HG02678 (cell line): ENCODE measurements at regions not wholly inside any gene's neighbourhood (a gene's known extent, or its start where the extent isn't known, plus 50 kb on each side); places are given as distances from the start of the nearest gene placed in this dataset.
A peak's percentile ranks its signal among the peaks of the same experiment; 100 is the strongest.

ENCODE experiments used
- ATAC-seq: cut with Tn5 transposase; IDR thresholded peaks from one replicate; pipeline ENCODE4 v1.9.1; 2021; ENCODE audit warnings: mild to moderate bottlenecking, moderate library complexity; ENCODE audit not compliant: unreplicated experiment

DNA sequence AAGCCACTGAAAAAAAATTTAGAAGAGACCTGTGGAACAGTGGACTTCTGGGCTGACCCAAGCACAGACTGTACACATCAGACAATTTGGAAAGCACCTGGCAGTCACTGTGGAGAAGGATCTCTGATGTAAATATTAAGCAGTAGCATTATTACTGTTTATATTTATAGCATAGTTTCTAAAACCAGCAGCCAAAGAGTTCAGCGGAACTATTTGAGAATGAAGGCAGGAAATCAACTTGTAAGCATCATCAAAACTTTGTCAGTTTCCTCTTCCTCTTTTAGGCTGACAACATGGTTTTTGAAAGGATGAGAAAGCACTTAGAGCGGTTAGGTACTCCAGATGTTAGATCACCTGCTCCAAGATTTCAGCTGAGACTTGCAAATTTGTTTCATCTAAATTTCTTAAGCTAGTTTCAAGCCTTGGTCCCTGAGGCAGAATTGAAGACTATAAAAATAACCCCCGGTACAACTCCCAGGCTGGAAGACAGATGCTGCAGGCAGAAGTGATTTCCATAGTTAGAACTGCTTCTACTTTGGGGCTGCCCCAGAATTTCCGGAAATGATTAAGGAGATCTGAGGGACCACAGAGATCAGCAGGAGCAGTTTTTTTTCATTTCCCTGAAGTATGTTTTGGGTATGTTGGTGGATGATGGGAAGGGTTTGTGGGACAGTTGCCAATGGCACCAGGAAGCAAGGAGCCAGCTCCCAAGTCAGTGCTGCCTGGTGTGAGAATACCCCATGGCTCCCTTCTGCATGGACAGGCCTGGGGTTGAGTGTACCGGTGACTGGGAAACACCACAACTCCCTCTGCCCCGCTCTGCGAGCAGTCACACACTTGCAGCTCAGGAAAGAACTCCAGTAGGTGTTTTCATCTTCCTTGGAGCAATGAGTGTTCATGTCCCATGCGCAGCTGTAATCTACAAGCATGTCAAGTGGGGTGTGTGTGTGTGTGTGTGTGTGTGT lies 354.5 kb downstream of the NUAK1 start:
- peak; percentile 87 for ATAC-seq

DNA sequence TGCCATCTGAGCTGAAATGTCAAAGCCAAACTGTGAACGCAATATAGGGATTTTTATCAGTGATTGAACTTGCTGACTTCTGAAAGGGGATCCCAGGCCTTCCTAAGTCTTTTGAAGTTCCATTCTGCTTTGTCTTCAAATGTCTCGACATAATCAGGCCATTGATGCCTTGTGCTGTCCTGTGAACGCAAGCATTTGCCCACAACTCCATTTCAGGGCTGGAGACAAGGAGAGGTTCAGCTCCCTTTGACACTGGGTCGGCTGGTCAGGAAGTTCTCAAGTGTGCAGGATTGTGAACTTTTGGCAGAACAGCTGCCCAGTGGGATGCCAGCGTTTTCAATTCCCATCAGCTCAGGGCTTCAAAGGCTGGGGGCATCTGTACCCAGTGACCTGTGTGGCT lies 345.3 kb downstream of the NUAK1 start:
- ATAC-seq: no peak

GRCh38 chr12:105798256-105798845 lies 340.4 kb downstream of the NUAK1 start:
- no peak for ATAC-seq

- ATAC-seq: no peak
Observed at GRCh38 chr12:105799103-105799502, 339.7 kb downstream of the NUAK1 start.

DNA sequence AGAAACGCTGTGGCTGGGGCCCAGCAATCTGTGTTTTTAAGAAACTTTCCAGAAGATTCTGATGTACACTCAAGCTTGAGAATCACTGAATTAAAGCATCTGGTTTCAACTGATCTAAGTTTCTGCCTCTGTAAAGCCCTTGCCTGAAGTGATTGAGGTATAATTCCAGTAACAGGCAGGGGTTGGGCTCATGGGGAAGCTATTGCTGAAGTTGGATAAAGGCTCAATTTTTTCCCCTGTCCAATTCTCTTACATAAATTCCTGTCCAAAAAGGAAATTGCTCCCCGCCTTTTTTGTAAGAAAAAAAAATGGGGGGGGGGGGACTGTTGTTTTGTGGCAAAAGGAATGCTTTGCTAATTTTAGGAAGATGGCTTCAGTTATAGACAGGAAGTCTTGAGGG lies 337.4 kb downstream of the NUAK1 start:
- no peak for ATAC-seq

DNA sequence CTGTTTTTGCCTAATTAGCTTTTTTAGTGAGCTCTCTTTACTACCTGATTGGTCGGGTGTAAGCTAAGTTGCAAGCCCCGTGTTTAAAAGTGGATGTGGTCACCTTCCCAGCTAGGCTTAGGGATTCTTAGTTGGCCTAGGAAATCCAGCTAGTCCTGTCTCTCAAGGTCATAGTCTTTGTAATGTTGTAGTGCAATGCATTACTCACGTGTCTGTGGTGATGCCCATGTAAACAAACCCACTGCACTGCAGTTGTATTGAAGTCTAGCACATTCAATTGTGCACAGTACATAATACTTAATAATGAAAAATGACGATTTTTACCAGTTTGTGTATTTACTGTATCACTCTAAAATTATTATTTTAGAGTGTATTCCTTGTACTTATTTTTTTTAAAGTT lies 335.5 kb downstream of the NUAK1 start:
- no peak for ATAC-seq

DNA sequence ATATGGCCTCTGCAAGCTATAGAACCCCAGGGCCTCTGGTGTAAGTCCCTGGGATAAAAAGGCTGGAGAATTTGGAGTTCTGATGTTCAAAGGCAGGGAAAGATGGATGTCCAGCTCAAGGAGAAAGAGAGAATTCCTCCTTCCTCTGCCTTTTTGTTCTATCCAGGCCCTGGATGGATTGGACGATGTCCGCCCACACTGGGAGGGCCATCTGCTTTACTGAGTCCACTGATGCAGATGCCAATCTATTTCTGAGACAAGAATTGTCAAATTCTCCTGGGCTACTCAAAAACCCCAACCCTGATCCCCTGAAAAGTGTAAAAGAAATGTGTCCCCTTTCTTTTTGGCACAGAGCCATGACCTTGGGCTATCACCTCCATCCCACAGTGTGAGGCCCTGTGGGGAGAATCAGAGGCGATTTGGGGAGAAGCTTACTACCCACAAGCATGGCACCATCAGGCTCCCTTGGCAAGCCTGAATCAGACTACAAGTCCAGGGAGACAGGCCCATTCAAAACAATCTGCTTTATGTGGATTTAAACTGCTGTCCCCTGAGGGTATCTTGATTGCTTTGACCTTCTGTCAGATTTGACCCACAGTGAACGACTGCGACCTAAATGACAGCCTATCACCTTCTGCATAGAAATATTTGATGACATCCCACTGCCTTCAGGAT lies 334.0 kb downstream of the NUAK1 start:
- no peak for ATAC-seq

- no peak for ATAC-seq
Observed at GRCh38 chr12:105805730-105806399, 332.9 kb downstream of the NUAK1 start.

- ATAC-seq: no peak
Observed at GRCh38 chr12:105806400-105806770, 332.4 kb downstream of the NUAK1 start.

- no peak for ATAC-seq
Observed at GRCh38 chr12:105812366-105812765, 326.4 kb downstream of the NUAK1 start.

GRCh38 chr12:105813201-105813600 lies 325.6 kb downstream of the NUAK1 start:
- ATAC-seq: no peak

DNA sequence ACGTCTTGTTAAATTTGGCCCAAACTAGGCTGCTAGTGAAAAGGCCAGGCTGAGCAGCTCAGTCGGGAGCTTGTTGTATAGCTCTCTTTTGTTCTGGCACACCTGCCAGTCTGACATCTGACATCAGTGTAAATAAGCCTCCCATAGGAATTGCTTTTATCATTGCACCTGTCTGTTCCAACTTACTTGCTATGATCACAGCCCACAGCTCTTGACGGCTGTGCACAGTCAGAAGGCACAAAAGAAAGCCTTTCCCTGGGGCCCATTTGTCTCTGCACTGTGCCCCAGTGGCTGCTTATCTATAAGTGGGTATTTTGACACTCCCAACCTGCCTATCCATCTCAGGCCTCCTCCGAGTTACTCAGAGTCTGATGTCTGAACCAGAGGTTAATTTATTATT lies 324.5 kb downstream of the NUAK1 start:
- ATAC-seq: no peak

- ATAC-seq: no peak
Observed at GRCh38 chr12:105819549-105819948, 319.2 kb downstream of the NUAK1 start.

DNA sequence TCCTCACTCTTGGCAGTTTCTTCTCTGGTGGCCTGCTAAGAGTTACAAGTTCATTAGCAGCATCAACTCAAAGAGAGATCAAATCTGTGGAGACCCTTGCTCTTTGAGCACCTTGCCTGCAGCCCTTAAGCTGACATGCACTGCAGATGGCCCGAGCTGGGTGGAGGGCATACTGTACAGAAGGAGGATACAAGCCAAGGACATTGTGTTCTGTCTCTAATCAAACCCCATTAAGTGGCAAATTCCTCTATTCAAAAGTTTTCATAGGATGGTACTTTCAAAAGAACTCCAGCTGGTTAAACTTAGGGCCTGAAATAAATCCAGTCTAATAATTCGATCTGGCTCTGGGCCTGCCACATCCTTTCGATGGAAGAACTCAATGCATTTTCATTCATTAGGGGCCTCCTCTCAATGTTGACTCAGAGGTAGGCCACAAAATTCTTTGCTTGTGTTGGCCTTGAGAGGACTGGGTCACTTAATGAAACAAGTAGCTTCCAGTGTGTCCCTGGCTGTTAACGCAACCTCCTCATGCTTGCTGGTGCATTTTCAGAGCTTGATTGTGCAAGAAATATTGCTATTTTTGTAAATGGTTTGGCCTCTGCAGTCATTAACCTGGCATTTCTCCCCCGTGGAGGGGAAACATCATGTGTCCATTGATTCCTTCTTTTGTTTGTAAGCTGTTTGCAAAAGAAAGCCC lies 318.2 kb downstream of the NUAK1 start:
- ATAC-seq: no peak

DNA sequence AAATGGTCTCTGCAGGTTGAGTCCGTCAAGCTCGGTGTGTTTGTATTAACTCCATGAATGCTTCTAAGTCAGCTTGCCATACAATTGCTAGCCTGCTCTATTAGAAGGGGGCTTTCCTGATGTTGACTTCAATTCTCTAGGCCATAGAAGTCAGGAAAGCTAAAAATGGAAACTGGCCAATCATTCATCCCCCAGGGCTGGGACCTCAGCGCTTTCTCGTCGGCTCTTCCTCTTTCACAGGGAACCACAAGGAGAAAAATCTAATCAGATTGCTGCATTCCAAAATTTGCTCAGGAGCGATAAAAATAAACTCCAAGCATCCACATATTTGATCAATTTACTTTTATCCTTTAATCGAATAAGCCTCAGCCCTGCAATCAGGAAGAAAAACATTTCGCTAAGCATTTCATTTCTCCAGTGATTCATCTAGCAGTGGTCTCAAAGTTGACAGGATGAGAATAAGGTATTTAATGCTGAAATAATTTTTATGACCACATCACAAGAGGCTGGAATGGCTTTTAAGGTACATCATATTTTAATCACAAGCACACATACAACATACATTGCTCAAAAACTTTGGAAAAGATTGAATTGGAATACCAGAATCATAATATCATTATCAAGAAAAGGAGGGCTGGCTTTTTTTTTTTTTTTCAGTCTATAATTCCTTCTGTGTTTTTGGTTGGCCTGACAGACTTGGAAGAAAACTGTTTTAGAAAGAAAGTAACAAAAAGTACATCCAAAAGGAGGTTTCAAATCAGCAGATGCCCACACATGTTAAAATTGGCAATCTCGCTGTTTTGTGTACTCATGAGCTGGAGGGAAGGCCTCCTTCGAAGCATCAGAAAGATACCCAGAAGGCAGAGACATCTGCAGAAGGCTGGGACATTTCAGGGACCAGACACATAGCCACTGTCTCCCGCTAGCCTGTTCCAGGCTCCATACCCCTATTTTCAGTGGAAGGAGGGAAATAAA lies 316.3 kb downstream of the NUAK1 start:
- no peak for ATAC-seq

GRCh38 chr12:105823810-105824209 lies 314.9 kb downstream of the NUAK1 start:
- ATAC-seq: no peak

DNA sequence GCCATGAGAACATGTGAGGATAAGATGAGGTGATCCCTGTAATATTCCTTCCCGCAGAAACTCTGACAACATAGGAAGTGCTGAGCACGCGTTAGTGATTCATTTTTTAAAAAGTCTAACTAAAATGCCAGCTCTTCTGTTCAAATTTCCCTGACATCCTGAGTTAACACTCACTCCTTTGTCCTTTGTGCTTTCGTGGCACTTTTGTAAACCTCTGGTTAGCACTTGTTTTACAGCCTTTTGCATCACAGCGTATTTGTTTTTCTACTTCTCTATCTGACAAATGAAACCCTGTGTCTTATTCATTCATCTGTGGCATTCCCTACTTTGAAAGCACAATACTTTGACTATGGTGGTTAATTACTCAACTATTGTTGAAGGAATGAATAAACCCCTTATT lies 313.6 kb downstream of the NUAK1 start:
- no peak for ATAC-seq

DNA sequence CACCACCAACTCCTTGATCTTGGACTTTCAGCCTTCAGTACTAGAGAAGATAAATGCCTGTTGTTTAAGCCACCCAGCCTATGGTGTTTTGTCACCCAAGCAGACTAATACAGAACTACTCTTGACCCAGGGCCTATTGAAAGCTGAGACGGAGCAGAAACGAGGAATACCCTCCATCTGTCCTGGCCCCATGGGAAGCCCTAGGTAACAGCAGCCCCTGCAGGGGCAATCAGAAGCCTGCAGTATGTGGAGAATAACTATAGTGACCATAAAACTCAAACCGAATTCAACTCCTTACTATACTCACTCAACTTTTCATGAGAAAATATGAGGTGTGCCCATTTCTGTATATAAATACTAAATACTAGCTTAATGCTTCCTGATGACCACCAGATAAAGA lies 307.4 kb downstream of the NUAK1 start:
- no peak for ATAC-seq

GRCh38 chr12:105832021-105832420 lies 306.7 kb downstream of the NUAK1 start:
- ATAC-seq: no peak

- no peak for ATAC-seq
Observed at GRCh38 chr12:105832806-105833205, 305.9 kb downstream of the NUAK1 start.
